Osteocyte (in vitro differentiated cells): ENCODE measurements at regions not wholly inside any gene's neighbourhood (a gene's known extent, or its start where the extent isn't known, plus 50 kb on each side); places are given as distances from the start of the nearest gene placed in this dataset.

ENCODE experiments used
- DNase-seq: peaks from one replicate; pipeline ENCODE4 v3.0.0; 2021; ENCODE audit warnings: mixed read lengths; ENCODE audit not compliant: unreplicated experiment; ENCODE audit errors: extremely low spot score
- H3K27ac Mint-ChIP-seq: one replicate; pipeline ENCODE4 v1.8.0; 2021; ENCODE audit warnings: mild to moderate bottlenecking, mixed read lengths; ENCODE audit not compliant: unreplicated experiment
- H3K27me3 Mint-ChIP-seq: one replicate; pipeline ENCODE4 v1.8.0; 2021; ENCODE audit warnings: mixed read lengths; ENCODE audit not compliant: unreplicated experiment
- H3K36me3 Mint-ChIP-seq: one replicate; pipeline ENCODE4 v1.8.0; 2021; ENCODE audit warnings: mixed read lengths; ENCODE audit not compliant: unreplicated experiment
- H3K4me1 Mint-ChIP-seq: one replicate; pipeline ENCODE4 v1.8.0; 2021; ENCODE audit warnings: mixed read lengths; ENCODE audit not compliant: unreplicated experiment
- H3K4me3 Mint-ChIP-seq: one replicate; pipeline ENCODE4 v1.8.0; 2021; ENCODE audit warnings: mild to moderate bottlenecking, moderate library complexity, mixed read lengths; ENCODE audit not compliant: unreplicated experiment
- H3K9me3 Mint-ChIP-seq: one replicate; pipeline ENCODE4 v1.8.0; 2021; ENCODE audit warnings: mixed read lengths; ENCODE audit not compliant: unreplicated experiment
- CTCF ChIP-seq: fragments of 200-600 bp; sonication (generic); IDR thresholded peaks from 2 replicates; pipeline ENCODE4 v1.5.0; 2021; ENCODE audit warnings: antibody characterized with exemption, mild to moderate bottlenecking, moderate library complexity

GRCh38 chr18:73787316-73787715, 360.3 kb downstream of the FBXO15 start:
- peaks cover 6% of the 10 kb centered on the region for H3K27me3 Mint-ChIP-seq
- no peak for DNase-seq

GRCh38 chr18:73785300-73785699, 362.3 kb downstream of the FBXO15 start:
- no peak overlapping the region for H3K4me3 Mint-ChIP-seq
- no peak overlapping the region for H3K27ac Mint-ChIP-seq
- DNase-seq = no peak
- H3K36me3 Mint-ChIP-seq = no peaks in the 10 kb centered on the region
- no peaks in the 10 kb centered on the region for H3K4me1 Mint-ChIP-seq
- peaks cover 6% of the 10 kb centered on the region for H3K9me3 Mint-ChIP-seq
- peaks cover 15% of the 10 kb centered on the region for H3K27me3 Mint-ChIP-seq
- TF ChIP-seq CTCF = no peak

More at GRCh38 chr18:73787316-73787715, 360.3 kb downstream of the FBXO15 start:
- peaks cover 6% of the 10 kb centered on the region for H3K9me3 Mint-ChIP-seq
- no peak overlapping the region for H3K27ac Mint-ChIP-seq
- TF ChIP-seq CTCF = no peak
- H3K4me3 Mint-ChIP-seq = no peak overlapping the region
- no peaks in the 10 kb centered on the region for H3K36me3 Mint-ChIP-seq
- H3K4me1 Mint-ChIP-seq = peaks cover 2% of the 10 kb centered on the region

GRCh38 chr18:73784853-73785252, 362.8 kb downstream of the FBXO15 start:
- Mint-ChIP-seq H3K36me3 (no peaks in the 10 kb centered on the region), H3K4me1 (no peaks in the 10 kb centered on the region), H3K27me3 (peaks cover 17% of the 10 kb centered on the region)

GRCh38 chr18:73782405-73782804, 365.2 kb downstream of the FBXO15 start:
- H3K4me3 Mint-ChIP-seq = no peak overlapping the region
- H3K4me1 Mint-ChIP-seq = no peaks in the 10 kb centered on the region
- no peak overlapping the region for H3K27ac Mint-ChIP-seq
- no peaks in the 10 kb centered on the region for H3K36me3 Mint-ChIP-seq
- no peak for DNase-seq
- peaks cover 17% of the 10 kb centered on the region for H3K27me3 Mint-ChIP-seq
- TF ChIP-seq CTCF = no peak
- peaks cover 6% of the 10 kb centered on the region for H3K9me3 Mint-ChIP-seq

More at GRCh38 chr18:73784853-73785252, 362.8 kb downstream of the FBXO15 start:
- no peak for DNase-seq
- H3K27ac Mint-ChIP-seq = no peak overlapping the region
- no peak for TF ChIP-seq CTCF
- H3K4me3 Mint-ChIP-seq = no peak overlapping the region
- peaks cover 6% of the 10 kb centered on the region for H3K9me3 Mint-ChIP-seq

- TF ChIP-seq CTCF = no peak
- Mint-ChIP-seq H3K27ac (no peak overlapping the region), H3K36me3 (no peaks in the 10 kb centered on the region), H3K4me1 (no peaks in the 10 kb centered on the region), H3K4me3 (no peak overlapping the region), H3K9me3 (no peaks in the 10 kb centered on the region), H3K27me3 (peaks cover 14% of the 10 kb centered on the region)
- no peak for DNase-seq
Measured at GRCh38 chr18:73780218-73780617, 367.4 kb downstream of the FBXO15 start.
